VCaP (cell line): ENCODE measurements at regions not wholly inside any gene's neighbourhood (a gene's known extent, or its start where the extent isn't known, plus 50 kb on each side); places are given as distances from the start of the nearest gene placed in this dataset.
A peak's percentile ranks its signal among the peaks of the same experiment; 100 is the strongest.

ENCODE experiments used
- H3K27ac ChIP-seq: fragments of 450-650 bp; 2 replicates; pipeline ENCODE4 v1.5.1; 2017
- CTCF ChIP-seq: fragments of 450-650 bp; conservative IDR thresholded peaks from 2 replicates; pipeline ENCODE4 v1.5.1; 2017; ENCODE audit warnings: mild to moderate bottlenecking, moderate library complexity

- no peak for TF ChIP-seq CTCF
Observed at GRCh38 chr9:693201-694091, 148.1 kb upstream of the DMRT1 start.

GRCh38 chr9:694092-694402, 147.4 kb upstream of the DMRT1 start:
- H3K27ac ChIP-seq: peak overlapping the region; percentile 55
- no peak for TF ChIP-seq CTCF

More at GRCh38 chr9:693201-694091, 148.1 kb upstream of the DMRT1 start:
- peak overlapping the region; percentile 55 for H3K27ac ChIP-seq

GRCh38 chr9:694403-695154, 146.9 kb upstream of the DMRT1 start:
- TF ChIP-seq CTCF: no peak
- peak overlapping the region; percentile 55 for H3K27ac ChIP-seq

GRCh38 chr9:695252-695651, 146.2 kb upstream of the DMRT1 start:
- no peak overlapping the region for H3K27ac ChIP-seq
- no peak for TF ChIP-seq CTCF

- no peak for TF ChIP-seq CTCF
- no peak overlapping the region for H3K27ac ChIP-seq
Observed at GRCh38 chr9:696332-697323, 144.9 kb upstream of the DMRT1 start.

- no peak for TF ChIP-seq CTCF
- no peak overlapping the region for H3K27ac ChIP-seq
Observed at GRCh38 chr9:698276-698675, 143.2 kb upstream of the DMRT1 start.
